HG02588 (cell line): ENCODE measurements at regions not wholly inside any gene's neighbourhood (a gene's known extent, or its start where the extent isn't known, plus 50 kb on each side); places are given as distances from the start of the nearest gene placed in this dataset.

Experiments
- ATAC-seq: cut with Tn5 transposase; IDR thresholded peaks from one replicate; pipeline ENCODE4 v1.9.1; 2021; ENCODE audit warnings: mild to moderate bottlenecking, moderate library complexity; ENCODE audit not compliant: unreplicated experiment

DNA sequence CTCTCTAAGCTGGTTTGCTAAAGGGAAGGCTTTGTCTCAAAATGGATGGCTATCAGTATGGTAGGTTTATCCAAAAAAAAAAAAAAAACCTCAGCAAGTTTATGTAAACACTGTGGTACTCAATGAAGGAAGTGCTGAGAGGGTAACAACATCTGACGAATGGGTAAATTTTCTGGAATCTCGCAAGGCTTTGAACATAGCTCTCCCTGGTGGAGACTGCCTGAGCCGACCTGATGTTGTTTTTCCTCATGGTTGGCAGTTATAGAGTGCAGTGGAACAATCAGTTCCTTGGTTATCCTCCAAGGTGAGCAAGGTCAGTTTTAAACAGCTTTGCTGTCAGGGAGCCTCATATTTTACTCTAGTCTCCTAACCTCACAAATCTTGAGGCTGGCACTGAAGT is 94.6 kb downstream of the ZPLD1 start:
- ATAC-seq, result no peak

DNA sequence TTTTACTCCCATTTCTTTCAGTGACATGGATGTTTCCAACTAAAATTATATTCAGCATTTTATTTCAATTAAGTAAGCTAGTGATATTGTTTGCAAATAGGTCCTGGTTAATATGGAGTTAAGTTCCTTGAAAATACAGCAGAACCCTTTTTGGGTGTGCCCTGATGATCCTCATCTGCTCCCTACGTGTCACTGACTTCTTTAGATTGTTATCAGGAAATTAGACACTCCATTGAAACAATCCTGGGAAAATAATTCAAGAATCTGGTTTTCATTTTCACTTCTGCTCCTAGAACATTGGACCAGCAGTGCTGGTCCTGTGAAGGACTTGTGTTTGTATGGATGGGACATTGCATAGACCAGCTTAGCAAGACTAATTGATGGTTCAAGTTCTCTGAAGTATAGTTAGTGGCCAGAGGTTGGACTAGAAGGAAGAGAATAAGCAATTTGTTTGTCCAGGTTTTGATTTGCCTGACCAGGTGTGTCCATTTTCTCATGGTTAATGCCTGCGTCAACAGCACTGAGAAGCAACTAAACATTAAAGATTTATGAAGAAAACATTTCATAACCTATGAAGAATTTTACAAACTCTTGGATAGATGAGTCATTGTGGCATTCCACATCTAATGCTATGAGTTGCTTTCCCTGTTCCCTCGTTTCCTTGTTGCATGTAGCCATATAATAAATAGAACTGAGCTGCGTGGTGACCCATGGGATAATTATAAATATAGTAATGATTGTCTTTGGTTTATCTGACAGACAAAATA is 95.8 kb downstream of the ZPLD1 start:
- no peak for ATAC-seq

DNA sequence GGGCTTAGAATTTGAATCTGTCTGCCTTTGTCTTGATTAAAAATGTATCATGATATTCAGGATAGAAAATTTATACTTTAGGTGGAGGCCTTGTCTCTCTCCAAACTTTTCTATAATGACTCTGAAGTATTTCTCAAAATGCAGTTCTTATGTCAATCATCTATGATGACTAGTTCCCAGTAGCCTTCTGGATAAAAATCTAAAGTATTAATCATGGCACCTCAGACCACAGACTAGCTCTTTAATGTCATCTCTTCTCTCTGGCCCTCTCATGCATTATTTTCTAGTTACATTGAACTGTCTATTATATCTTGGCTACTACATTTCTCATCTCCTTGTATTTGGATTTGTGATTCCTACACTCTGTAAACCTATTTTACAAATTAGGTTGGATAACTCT is 96.9 kb downstream of the ZPLD1 start:
- no peak for ATAC-seq

- ATAC-seq, result no peak
Observed at GRCh38 chr3:102532901-102533300, 98.1 kb downstream of the ZPLD1 start.

- ATAC-seq, result no peak
Observed at GRCh38 chr3:102533784-102534183, 99.0 kb downstream of the ZPLD1 start.

- peak; percentile 74 for ATAC-seq
Observed at GRCh38 chr3:102536456-102536855, 101.6 kb downstream of the ZPLD1 start.

DNA sequence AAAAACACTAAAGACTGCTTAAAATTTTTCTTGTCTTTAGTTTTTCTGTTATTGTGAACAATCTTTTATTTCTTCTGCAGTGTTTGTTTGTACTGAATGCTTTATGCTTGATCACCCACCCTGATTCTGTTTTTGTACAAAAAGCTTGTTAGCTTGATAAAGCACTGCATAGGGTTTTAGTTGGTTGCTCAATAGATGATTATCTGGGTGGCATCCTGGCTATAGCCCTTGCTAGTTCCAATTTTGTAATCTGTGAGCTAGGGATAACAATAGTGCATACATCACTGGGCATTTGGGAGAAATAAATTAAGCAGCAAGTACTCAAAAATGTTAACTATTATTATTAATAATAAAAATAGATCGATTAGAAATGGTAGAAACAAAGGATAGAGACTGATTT is 102.3 kb downstream of the ZPLD1 start:
- no peak for ATAC-seq

GRCh38 chr3:102544741-102545140 is 109.9 kb downstream of the ZPLD1 start:
- no peak for ATAC-seq

GRCh38 chr3:102545276-102545675 is 110.5 kb downstream of the ZPLD1 start:
- ATAC-seq, result no peak

- no peak for ATAC-seq
Observed at GRCh38 chr3:102553876-102554275, 119.1 kb downstream of the ZPLD1 start.

DNA sequence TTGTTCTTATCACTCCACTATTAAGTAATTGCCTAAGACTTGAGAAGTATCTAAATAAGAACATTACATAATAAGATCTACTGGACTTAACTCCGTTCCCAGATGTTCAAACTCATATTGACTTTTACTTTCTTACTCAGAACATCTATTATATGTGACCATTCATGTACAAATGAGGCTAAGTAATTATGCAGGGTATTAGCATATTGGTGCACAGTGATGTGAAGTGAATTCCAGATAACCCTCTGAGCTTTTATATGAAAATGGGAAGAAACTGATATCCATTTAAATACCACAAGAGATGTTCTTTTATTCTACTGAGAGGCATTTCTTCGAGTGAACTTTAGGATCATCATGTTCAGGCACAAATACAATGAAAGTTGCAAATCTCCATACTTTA is 135.7 kb downstream of the ZPLD1 start:
- ATAC-seq, result no peak

DNA sequence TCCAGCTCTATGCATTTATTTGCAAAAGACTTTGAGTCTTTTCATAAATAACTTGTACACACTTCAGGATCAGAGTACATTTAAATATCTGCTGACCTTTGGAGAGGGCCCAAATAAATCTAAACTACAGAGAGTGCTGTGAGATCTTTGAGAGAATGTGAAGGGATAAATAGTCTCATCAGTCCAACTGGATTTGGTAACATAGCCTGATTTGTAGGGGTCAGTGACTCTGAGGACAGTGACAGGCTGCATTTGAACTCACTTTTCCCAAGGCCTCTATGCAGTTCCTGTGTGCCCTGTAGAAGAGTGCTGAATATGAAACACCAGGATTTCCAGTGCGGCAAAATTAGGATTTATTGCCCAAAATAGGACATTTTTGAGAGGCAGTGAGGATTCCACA is 136.2 kb downstream of the ZPLD1 start:
- ATAC-seq, result no peak

DNA sequence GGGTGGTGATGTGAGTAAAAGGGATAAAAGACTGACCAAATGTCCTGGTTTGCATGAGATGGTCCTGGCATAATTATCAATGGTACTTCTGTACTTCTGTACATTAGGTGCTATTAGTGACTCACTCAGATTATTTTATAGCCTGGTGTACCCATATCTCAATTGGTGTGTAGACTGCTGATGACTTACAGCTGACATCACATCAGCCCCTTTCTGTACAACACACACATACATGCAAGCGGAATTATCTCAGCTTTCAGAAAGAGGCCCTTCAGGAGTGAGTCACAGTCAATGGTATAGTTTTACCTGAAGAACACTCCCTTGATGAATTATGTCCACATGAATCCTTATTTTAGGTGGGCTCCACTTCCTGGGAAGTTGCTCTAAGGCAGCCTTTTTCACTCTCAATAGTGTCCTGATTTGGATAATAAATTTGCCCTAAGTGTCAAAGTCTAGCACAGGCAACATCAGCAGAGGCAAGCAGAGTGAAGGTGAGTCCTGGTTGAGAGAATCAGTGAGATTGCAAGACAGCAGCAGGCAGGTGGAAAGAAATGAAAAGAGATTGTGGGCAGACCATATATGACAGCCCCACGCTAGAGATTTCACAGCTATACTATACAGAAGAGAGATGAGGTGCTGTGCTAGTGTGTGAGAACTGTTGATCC is 137.0 kb downstream of the ZPLD1 start:
- ATAC-seq, result no peak

GRCh38 chr3:102573483-102574028 is 138.7 kb downstream of the ZPLD1 start:
- no peak for ATAC-seq

GRCh38 chr3:102574355-102574754 is 139.5 kb downstream of the ZPLD1 start:
- ATAC-seq, result no peak

- no peak for ATAC-seq
Observed at GRCh38 chr3:102576651-102577050, 141.8 kb downstream of the ZPLD1 start.

- no peak for ATAC-seq
Observed at GRCh38 chr3:102577082-102577789, 142.4 kb downstream of the ZPLD1 start.

GRCh38 chr3:102580760-102581159 is 145.9 kb downstream of the ZPLD1 start:
- no peak for ATAC-seq

DNA sequence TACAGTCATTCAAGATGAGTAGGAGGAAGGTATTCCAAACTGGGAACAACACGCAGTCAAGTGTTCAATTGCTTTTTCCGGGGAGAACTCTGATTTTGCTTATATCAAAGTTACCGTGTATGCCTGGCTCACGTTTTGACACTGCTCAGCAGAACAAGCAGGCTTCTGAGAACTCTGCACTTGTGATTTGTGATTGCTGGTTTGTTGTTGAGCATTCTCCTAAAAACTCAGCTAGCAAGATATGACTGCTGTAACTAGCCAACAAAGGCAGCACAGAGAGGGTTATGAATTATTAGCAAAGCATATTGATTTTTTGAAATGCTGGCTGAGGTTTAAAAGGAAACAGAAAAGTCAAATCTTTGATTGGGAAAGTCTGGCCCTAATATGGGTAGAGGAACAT is 151.7 kb downstream of the ZPLD1 start:
- ATAC-seq, result no peak

DNA sequence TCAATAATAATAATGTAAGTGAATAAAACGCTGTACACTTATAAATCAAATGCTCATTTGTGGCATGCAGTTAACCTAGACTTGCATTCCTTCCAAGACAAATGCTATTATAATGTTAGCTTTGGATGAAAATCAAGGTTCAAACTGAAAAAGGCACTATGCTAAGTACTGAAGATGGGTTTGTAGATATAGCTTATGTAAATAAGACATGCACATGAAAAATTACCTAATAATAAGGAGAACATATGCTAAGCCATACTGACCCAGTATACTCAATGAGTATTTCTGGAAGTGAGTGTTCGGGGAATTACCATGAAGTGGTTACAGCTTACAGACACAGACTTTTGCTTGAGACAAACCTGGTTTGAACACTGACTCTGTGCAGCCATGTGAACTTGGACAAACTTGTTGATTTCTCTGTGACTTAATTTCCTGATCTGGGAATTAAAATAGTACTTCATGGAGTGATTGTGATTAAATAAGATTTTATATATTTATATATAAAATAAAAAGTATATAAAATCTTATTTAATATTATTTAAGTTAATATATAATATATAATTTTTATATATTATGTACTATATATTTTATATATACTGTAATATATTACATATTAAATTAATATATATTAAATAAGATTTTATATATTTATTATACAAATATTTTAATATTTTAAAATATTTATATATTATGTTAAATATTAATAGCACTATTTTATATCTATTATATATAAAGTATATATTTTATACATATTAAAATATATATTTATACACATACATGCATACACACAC is 159.2 kb downstream of the ZPLD1 start:
- ATAC-seq, result no peak

GRCh38 chr3:102595057-102595456 is 160.2 kb downstream of the ZPLD1 start:
- ATAC-seq, result no peak
